ENCODE measurements at regions not wholly inside any gene's neighbourhood (a gene's known extent, or its start where the extent isn't known, plus 50 kb on each side); places are given as distances from the start of the nearest gene placed in this dataset.
"Not testable (repeated sequence)": the region's sequence is repeated elsewhere in the genome, so short reads cannot be mapped to it uniquely, and the experiment has no call there.

- intact Hi-C loops (cut with micrococcal nuclease), result no loop called here
Measured at GRCh38 chr13:33411312-33411711, 125.8 kb upstream of the STARD13 start.

GRCh38 chr13:33415822-33416221 lies 130.3 kb upstream of the STARD13 start:
- intact Hi-C loops (cut with micrococcal nuclease), result no loop called here

- intact Hi-C loops (cut with micrococcal nuclease), result not testable (repeated sequence)
Measured at GRCh38 chr13:33418224-33418953, 132.8 kb upstream of the STARD13 start.

- intact Hi-C loops (cut with micrococcal nuclease), result not testable (repeated sequence)
Measured at GRCh38 chr13:33420117-33420516, 134.6 kb upstream of the STARD13 start.

GRCh38 chr13:33426131-33426530 lies 140.6 kb upstream of the STARD13 start:
- intact Hi-C loops (cut with micrococcal nuclease), result no loop called here

- intact Hi-C loops (cut with micrococcal nuclease), result no loop called here
Measured at GRCh38 chr13:33433316-33433715, 147.8 kb upstream of the STARD13 start.

GRCh38 chr13:33434676-33435075 lies 149.1 kb upstream of the STARD13 start:
- intact Hi-C loops (cut with micrococcal nuclease), result no loop called here

- intact Hi-C loops (cut with micrococcal nuclease), result no loop called here
Measured at GRCh38 chr13:33435207-33435606, 149.7 kb upstream of the STARD13 start.

GRCh38 chr13:33438918-33439317 lies 153.4 kb upstream of the STARD13 start:
- intact Hi-C loops (cut with micrococcal nuclease), result no loop called here

- intact Hi-C loops (cut with micrococcal nuclease), result no loop called here
Measured at GRCh38 chr13:33441015-33441414, 155.5 kb upstream of the STARD13 start.

GRCh38 chr13:33445024-33445423 lies 159.5 kb upstream of the STARD13 start:
- intact Hi-C loops (cut with micrococcal nuclease), result no loop called here

- intact Hi-C loops (cut with micrococcal nuclease), result no loop called here
Measured at GRCh38 chr13:33445476-33445875, 159.9 kb upstream of the STARD13 start.

- intact Hi-C loops (cut with micrococcal nuclease), result no loop called here
Measured at GRCh38 chr13:33446821-33447725, 161.5 kb upstream of the STARD13 start.

- intact Hi-C loops (cut with micrococcal nuclease), result no loop called here
Measured at GRCh38 chr13:33448889-33449288, 163.3 kb upstream of the STARD13 start.

- intact Hi-C loops (cut with micrococcal nuclease), result no loop called here
Measured at GRCh38 chr13:33450956-33451709, 165.6 kb upstream of the STARD13 start.

GRCh38 chr13:33452873-33453517 lies 167.4 kb upstream of the STARD13 start:
- intact Hi-C loops (cut with micrococcal nuclease), result no loop called here

- intact Hi-C loops (cut with micrococcal nuclease), result no loop called here
Measured at GRCh38 chr13:33453936-33454335, 168.4 kb upstream of the STARD13 start.

GRCh38 chr13:33454844-33455705 lies 169.5 kb upstream of the STARD13 start:
- intact Hi-C loops (cut with micrococcal nuclease), result no loop called here

GRCh38 chr13:33459702-33460101 lies 174.1 kb upstream of the STARD13 start:
- intact Hi-C loops (cut with micrococcal nuclease), result no loop called here

GRCh38 chr13:33462109-33462508 lies 176.6 kb upstream of the STARD13 start:
- intact Hi-C loops (cut with micrococcal nuclease), result no loop called here

Data from T-helper 2 cell treated with Interferon-gamma antibody and Interleukin-4, amounts not matched to agents 100 ng/mL and 5 ng/mL, for 36 hours (primary cell).